ENCODE measurements at regions not wholly inside any gene's neighbourhood (a gene's known extent, or its start where the extent isn't known, plus 50 kb on each side); places are given as distances from the start of the nearest gene placed in this dataset.
"Not testable (repeated sequence)": the region's sequence is repeated elsewhere in the genome, so short reads cannot be mapped to it uniquely, and the experiment has no call there.

DNA sequence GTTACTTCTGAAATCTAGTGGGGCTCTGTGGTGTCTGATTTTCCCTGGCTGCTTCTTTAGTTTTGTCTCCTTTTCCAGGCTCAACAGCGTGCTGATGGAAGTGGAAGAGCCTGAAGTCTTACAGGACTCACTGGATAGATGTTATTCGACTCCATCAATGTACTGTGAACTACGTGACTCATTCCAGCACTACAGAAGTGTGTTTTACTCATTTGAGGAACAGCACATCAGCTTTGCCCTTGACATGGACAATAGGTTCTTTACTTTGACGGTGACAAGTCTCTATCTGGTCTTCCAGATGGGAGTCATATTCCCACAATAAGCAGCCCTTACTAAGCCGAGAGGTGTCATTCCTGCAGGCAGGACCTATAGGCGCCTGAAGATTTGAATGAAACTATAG lies 51.1 kb downstream of the NBPF8 start:
- not testable (repeated sequence) for DNase-seq (ENCODE audit: low read depth); H3K4me3 ChIP-seq (replicated peaks; ENCODE audit: low read depth, low read length)

DNA sequence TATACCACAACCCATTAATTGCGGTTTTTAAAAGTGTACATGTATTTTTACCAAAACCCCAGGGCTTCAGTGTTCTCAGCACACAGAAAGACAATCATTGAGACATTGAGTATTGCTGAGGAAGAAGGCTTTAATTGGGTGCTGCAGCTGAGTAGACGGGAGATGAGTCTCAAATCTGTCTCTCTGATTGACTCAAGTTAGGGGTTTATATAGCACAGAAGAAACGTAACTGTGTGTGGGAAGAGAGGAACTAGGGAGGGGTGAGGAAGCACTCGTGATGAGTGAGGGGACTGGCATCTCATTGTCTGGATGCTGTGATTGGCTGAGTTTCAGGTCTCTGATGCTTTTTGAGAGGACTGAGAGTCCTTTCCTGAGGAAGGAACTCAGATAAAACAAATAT lies 62.8 kb downstream of the NBPF8 start:
- not testable (repeated sequence) for DNase-seq (ENCODE audit: low read depth); H3K4me3 ChIP-seq (replicated peaks; ENCODE audit: low read depth, low read length)

DNA sequence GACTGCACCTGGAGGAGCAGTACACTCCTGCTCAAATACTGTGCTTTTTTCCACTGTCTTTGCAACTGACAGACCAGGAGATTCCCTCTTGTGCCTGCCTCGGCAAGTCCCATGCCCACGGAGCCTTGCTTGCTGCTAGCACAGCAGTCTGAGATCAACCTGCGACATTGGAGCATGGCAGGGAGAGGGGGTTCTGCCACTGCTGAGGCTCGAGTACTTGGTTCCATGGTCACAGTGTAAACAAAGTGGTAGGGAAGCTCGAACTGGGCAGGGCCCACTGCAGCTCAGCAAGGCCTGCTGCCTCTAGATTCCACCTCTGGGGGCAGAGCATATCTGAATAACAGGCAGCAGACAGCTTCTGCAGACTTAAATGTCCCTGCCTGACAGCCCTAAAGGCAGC lies 63.6 kb downstream of the NBPF8 start:
- not testable (repeated sequence) for DNase-seq (ENCODE audit: low read depth); H3K4me3 ChIP-seq (replicated peaks; ENCODE audit: low read depth, low read length)

DNA sequence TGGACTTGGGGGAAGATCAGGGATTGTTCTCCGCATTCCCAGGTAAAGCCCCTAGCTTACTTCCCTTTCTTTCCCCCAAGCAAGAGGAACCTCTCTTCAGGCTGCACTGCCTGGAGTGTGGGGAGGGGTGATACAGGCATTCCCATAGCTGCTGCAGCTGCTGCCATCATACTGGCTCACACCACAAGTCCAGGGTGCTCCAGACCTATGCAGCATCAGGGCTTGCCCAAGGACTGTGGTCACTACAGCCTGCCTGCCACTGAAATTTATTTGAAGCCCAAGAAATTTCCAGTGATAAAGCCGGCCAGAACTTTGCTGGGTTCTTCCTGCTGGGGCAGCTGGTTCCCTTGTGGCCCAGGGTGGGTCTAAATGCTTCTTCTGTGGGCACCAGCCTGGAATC lies 72.7 kb downstream of the NBPF8 start:
- not testable (repeated sequence) for DNase-seq (ENCODE audit: low read depth)

DNA sequence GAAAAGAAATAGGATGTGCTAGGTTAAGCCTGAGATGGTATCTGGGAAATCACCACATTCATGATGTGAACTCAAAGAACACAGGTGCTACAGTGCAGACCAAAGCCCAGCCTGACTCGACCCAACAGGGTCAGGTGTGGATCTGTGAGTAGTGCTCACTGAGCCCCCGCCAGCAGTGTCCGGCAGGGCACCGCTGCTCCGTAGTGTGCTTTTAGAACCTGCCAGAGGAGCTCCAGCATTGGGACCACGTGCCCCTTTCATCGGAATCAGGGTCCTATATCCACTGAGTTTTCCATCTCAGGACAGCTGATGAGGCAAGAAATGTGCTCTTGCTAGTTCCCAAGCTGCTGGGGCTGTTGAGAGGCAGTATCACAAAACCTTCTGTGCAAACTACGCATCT lies 74.4 kb downstream of the NBPF8 start:
- DNase-seq (ENCODE audit: low read depth), result not testable (repeated sequence)

More for the DNA sequence above, 72.7 kb downstream of the NBPF8 start:
- H3K4me3 ChIP-seq (replicated peaks; ENCODE audit: low read depth, low read length), result not testable (repeated sequence)

DNA sequence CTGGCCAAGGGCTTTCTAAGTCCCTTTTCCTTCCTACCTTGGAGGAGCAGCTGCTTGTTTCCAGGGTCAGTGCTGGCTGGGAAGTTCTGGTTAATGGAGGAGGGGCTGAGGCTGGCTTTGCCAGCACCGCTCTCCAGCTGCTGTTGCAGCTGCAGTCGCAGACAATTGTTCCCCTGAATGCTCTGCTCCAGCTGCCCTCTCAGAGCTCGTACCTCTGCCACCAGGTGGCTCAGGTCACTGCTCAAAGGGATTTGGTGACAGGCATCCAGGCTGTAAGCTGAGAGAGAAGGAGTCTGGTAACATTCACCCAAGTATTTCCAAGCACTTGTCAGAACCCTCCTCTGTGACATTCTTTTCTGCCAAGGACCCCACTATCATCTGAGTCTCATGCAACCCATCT lies 82.3 kb downstream of the NBPF8 start:
- not testable (repeated sequence) for H3K4me3 ChIP-seq (replicated peaks; ENCODE audit: low read depth, low read length); DNase-seq (ENCODE audit: low read depth)

More for the DNA sequence above, 74.4 kb downstream of the NBPF8 start:
- not testable (repeated sequence) for H3K4me3 ChIP-seq (replicated peaks; ENCODE audit: low read depth, low read length)

DNA sequence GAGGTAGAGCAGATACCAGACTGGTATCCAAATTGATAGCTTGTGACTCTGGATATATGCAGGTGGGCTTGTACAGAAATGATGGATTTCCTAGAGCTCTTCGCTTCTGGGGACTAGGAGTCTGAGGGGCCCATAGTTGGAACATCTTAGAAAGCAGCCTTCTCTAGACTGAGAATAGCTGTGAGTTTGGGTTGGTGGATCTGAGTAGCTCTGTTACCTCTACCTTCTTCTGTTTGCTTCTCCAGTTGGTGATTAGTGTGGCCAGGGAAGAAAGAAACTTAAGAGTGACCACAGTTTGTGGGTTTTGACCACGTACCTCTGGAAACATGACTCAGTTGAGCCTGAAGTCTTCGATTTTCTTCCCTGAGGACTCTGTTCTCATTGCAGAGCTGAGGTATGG lies 88.4 kb downstream of the NBPF8 start:
- H3K4me3 ChIP-seq (replicated peaks; ENCODE audit: low read depth, low read length); DNase-seq (ENCODE audit: low read depth): not testable (repeated sequence)

DNA sequence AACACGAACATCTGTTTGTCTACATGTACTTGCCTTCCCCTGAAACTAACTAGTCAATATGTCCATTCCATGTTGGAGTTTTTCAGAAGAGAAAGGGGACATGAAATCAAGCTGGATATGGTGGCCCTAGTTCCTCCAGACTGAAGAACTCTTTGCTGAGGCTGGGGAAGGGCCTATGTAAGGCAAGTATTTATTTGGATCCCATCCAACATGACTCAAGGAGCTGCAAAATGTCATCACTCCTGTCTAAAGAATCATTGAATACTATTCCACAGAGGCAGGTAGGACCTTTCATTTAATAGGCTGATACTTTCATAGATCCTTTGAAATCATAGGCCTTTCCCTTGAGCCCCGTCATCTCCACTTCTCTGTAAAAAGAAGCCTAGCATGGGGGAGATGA lies 91.5 kb downstream of the NBPF8 start:
- not testable (repeated sequence) for DNase-seq (ENCODE audit: low read depth); H3K4me3 ChIP-seq (replicated peaks; ENCODE audit: low read depth, low read length)

DNA sequence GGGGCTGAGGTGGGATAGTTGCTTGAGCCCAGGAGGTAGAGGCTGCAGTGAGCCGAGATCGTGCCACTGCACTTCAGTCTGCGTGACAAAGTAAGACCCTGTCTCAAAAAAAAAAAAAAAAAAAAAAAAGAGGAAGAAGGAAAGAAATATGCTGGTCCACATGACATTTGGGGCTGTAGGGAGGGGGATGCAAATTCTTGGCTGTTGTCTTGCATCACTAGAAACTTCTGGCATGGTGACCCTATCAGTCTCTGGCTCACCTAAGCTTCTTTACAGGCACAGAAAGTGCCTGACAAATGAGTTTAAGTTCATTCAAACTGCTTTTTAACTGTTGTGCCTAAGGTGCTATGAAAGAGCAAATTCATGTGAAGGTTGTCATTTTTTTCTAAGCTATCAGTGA lies 93.5 kb downstream of the NBPF8 start:
- DNase-seq (ENCODE audit: low read depth); H3K4me3 ChIP-seq (replicated peaks; ENCODE audit: low read depth, low read length): not testable (repeated sequence)

DNA sequence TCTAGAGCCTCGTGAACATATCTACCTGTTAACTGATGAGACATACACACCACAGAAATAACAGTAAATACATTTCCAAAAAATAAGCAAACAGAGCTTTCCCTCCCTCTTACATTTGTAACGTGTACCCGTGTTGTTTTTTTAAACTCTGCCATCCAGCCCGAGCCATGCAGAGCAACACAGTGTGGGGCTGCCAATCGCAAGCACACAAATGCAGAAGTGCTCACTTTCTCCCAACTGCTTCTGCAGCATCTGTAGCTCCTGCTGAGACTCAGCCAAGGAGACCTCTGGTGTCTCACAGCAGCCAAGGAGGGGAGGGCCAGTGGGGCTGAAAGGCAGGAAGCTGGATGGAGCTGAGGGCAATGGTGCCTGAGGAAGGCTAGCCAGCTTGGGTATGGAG lies 94.4 kb downstream of the NBPF8 start:
- not testable (repeated sequence) for H3K4me3 ChIP-seq (replicated peaks; ENCODE audit: low read depth, low read length); DNase-seq (ENCODE audit: low read depth)

DNA sequence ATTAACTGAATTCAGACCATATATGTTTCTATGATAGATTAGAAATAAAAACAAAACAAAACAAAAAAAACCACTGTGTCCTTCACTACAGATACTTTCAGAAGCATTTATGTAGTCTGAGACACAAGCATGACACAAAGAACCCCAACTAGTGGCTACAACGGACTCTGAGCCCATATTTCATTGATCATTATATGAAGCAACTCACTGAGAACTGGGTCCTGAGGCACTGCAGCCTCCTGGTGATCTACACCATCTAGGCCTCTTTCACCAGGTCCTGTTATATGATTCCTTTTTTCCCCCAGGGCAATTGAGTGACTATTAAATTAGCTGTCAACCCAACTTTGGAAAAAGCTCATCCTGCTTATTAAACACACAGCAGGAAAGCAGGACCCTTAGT lies 98.3 kb downstream of the NBPF8 start:
- not testable (repeated sequence) for DNase-seq (ENCODE audit: low read depth); H3K4me3 ChIP-seq (replicated peaks; ENCODE audit: low read depth, low read length)

DNA sequence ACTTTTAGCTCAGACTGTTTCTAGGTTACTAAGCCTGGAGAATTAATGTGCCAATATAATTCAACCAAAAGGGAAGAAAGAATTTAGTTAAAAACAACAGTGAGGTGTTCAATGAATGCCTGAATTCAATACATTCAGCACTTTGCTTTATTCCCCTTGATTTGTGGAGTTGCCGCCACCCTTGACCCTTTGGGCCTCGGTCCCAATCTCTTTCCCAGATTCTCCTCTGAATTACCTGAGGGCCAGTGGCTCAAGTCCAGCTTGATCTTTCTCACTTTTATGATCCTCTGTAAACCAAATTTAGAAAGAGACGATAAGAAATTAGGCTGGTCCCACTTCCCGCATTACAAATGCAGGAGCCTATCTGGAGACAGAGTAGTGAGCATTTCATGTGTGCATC lies 98.7 kb downstream of the NBPF8 start:
- not testable (repeated sequence) for DNase-seq (ENCODE audit: low read depth)

DNA sequence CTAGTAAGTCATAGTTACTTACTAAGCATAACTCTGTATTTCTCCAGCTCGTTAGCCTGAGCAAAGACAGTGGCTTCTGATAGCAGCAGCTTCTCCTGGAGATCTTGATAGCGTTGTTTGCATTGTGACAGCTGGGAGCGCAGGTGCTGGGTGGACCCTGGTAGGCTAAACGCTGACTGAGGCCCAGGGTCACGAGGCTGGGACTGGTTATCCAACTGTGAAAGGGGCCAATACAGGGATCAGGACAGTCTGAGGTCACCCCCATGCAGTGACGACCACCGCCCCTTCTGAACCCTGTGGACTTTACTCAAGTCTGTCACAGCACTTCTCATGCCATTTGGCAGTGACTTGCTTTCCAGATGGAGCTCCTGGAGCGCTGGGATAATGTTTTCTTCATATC lies 104.4 kb downstream of the NBPF8 start:
- DNase-seq (ENCODE audit: low read depth); H3K4me3 ChIP-seq (replicated peaks; ENCODE audit: low read depth, low read length): not testable (repeated sequence)

More for the DNA sequence above, 98.7 kb downstream of the NBPF8 start:
- not testable (repeated sequence) for H3K4me3 ChIP-seq (replicated peaks; ENCODE audit: low read depth, low read length)

DNA sequence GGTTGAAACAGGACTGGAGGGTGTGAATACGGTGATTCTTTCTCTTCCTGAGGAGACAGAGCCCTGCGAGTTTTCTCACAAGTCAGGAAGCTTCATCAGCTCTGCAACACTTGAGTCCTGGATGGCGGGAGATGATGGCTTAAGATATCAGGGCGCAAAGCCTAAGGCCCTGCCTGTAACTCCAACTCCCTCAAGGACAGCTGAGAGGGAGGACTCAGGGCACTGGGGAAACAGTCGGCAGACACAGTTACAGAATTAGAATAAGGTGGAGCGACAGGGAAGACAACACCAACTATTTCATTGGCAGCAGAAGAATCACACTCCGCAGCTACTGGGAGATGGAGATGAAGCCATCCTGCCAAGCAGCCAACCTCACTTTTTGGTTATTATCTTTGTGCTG lies 109.6 kb downstream of the NBPF8 start:
- H3K4me3 ChIP-seq (replicated peaks; ENCODE audit: low read depth, low read length); DNase-seq (ENCODE audit: low read depth): not testable (repeated sequence)

DNA sequence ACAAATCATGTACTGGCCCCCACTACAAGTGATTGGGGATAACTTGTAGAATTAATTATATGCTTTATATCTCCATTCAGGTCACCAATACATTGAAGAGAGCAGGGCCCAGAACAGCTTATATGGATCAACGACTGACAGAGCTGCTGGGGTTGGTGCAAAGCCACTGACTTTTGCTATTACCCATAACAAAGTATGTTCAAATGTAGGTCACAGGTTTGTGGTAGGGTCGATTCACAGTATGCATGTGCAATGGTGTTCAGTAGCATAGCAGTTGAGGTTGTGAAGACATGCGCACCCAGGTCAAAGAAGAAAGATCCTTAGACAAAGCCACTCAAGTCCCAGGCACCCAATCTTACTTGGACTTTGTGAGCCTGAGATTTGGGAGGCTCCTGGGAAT lies 110.6 kb downstream of the NBPF8 start:
- DNase-seq (ENCODE audit: low read depth); H3K4me3 ChIP-seq (replicated peaks; ENCODE audit: low read depth, low read length): not testable (repeated sequence)

DNA sequence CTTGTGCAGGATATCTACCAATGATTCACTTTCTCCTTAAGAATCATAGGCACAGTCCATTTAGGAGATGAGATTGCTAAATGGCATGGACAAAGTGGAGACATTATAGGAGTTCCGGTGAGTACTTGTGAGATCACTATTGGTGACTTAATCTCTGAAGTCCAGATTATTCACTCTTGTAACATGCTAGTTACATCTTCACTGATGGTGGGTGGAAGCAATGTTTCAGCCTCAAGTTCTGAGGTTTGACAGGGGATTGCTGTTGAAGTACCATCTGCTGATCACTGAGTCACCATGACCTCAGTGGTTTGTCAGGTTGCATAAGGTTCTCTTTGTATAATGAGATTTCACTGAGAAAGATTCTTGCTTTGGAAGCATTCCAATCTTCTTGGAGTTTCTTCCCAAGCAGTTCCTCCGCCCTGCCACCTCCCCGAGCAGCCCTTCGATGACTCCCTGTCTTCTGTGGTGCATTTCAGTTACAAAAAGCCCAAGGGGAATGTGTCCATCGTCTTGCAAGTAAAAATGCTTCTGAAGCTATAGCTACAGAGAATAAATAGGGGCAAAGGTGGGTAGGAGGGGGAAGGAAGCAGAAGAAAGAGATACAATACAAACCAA lies 114.7 kb downstream of the NBPF8 start:
- not testable (repeated sequence) for H3K4me3 ChIP-seq (replicated peaks; ENCODE audit: low read depth, low read length); DNase-seq (ENCODE audit: low read depth)

DNA sequence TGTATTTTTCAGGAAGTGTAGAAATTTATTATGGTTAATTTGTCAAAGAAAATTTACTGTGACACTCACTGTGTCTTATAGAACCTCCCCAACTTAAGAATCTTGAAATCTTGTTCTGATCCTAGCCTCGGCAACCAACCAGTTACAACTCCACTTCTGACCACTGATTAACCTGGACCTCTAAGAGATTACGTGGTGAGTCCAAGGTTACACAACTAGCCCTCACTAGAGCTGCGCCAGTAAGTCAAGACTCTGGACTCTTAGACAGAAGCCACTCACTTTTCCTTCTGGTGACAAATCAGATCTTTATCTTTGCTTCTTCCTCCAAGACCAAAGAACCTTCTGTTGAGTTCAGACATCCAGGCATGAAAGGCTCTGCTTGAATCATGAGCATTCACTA lies 116.6 kb downstream of the NBPF8 start:
- not testable (repeated sequence) for DNase-seq (ENCODE audit: low read depth); H3K4me3 ChIP-seq (replicated peaks; ENCODE audit: low read depth, low read length)

DNA sequence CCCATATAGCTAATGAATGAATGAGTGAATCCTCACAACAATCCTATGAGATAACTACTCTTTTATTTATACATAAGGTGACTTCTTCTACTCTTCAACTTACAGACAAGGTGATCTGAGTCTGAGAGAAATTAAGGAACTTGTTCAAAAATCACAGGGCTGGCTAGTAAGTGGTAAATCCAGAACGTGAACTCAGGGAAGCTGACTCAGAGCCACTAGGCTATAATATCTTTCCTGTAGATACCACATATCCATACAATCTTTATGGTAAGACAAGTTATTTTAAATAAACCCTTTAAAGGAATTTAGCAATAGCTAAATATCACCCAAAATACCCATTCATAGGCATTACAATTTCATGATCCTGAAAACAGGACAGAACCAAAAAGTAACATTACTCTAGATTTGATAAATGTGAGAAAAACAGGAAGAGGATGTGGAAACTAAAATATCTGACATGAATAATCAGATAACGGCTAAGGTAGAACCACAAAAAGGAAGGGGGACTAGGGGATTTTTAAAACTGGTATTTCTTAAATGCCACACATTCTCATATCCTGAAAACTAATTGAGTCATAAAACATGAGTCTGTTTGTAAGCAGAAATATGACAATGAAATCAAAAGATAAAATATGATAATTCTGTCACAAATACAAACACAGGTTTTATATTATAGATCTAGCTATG lies 119.7 kb downstream of the NBPF8 start:
- peak; percentile 8 for DNase-seq (ENCODE audit: low read depth)
- not testable (repeated sequence) for H3K4me3 ChIP-seq (replicated peaks; ENCODE audit: low read depth, low read length)

DNA sequence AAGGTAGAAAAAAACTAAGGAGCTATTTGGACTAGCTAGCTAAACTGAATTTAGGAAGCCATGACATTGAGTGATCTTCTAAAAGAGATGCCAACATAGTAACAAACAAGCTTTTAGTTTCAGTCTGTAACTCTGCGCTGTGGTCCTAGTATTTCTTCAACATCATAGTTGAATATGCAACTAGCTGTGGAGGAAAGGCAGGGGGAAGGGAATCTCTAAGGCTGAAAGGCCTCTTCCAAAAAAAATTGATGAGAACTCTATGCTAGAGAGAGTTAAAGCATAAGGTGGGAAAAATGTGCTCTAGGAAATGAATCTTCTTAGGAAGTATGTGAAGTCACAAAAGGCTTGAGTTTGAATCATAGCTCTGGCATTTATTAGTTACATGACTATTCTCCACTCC lies 120.2 kb downstream of the NBPF8 start:
- DNase-seq (ENCODE audit: low read depth), result peak; percentile 71
- H3K4me3 ChIP-seq (replicated peaks; ENCODE audit: low read depth, low read length), result not testable (repeated sequence)

DNA sequence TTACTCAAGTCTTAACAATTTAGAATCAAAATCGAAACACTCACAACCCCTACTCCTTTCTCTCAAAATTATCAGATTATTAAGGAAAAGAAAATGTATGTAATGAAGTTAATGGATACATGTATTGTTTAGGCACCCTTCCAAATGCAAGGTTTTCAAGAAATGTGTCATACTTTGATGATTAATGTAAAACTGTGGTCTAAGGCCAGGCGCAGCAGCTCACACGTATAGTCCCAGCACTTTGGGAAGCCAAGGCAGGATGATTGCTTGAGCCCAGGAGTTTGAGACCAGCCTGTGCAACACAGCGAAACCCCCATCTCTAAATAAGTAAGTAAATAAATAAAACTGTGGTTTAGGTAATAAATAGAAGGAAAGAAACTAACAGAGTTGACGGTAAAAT lies 126.6 kb downstream of the NBPF8 start:
- not testable (repeated sequence) for H3K4me3 ChIP-seq (replicated peaks; ENCODE audit: low read depth, low read length); DNase-seq (ENCODE audit: low read depth)

Data from fibroblast of pulmonary artery (primary cell).